DND-41 (cell line): ENCODE measurements at regions not wholly inside any gene's neighbourhood (a gene's known extent, or its start where the extent isn't known, plus 50 kb on each side); places are given as distances from the start of the nearest gene placed in this dataset.

ENCODE experiments used
- ATAC-seq: fragments of 200-7000 bp; cut with Tn5 transposase; 3 replicates; pipeline ENCODE4 v1.9.1; 2021; ENCODE audit warnings: low read depth; ENCODE audit not compliant: insufficient read depth
- DNase-seq: peaks from one replicate; pipeline ENCODE4 v3.0.0-alpha.2; 2020
- H2AFZ ChIP-seq: 2 replicates; pipeline ENCODE4 v1.6.0; 2012; ENCODE audit warnings: low read depth, low read length
- H3K27ac ChIP-seq: 2 replicates; pipeline ENCODE4 v1.5.1; 2012; ENCODE audit warnings: low read length, inconsistent platforms
- H3K27me3 ChIP-seq: fragments of 200-600 bp; sonication (generic); 2 replicates; pipeline ENCODE4 v1.6.0; 2012; ENCODE audit warnings: low read length, mild to moderate bottlenecking, inconsistent platforms; ENCODE audit not compliant: insufficient read depth, poor library complexity
- H3K36me3 ChIP-seq: 2 replicates; pipeline ENCODE4 v1.5.1; 2012; ENCODE audit warnings: low read length, inconsistent platforms; ENCODE audit not compliant: insufficient read depth
- H3K4me1 ChIP-seq: 2 replicates; pipeline ENCODE4 v1.5.1; 2012; ENCODE audit warnings: mild to moderate bottlenecking, low read length; ENCODE audit not compliant: insufficient read depth
- H3K4me2 ChIP-seq: 2 replicates; pipeline ENCODE4 v1.6.0; 2012; ENCODE audit warnings: mild to moderate bottlenecking, moderate library complexity, low read length, inconsistent platforms; ENCODE audit not compliant: insufficient read depth
- H3K4me3 ChIP-seq, 2 experiments: fragments of 200-600 bp in 1 of 2; shearing (Covaris generic) in 1 of 2; 2 replicates each; pipeline ENCODE4 v1.5.1; 2012 to 2016; ENCODE audit warnings: inconsistent platforms in 2 of 2, low read length in 2 of 2, mild to moderate bottlenecking in 2 of 2, low read depth in 1 of 2, moderate library complexity in 1 of 2
- H3K79me2 ChIP-seq: 2 replicates; pipeline ENCODE4 v1.6.0; 2012; ENCODE audit warnings: low read length, inconsistent platforms; ENCODE audit not compliant: insufficient read depth
- H3K9ac ChIP-seq: 2 replicates; pipeline ENCODE4 v1.6.0; 2012; ENCODE audit warnings: low read depth, mild to moderate bottlenecking, inconsistent platforms, low read length, moderate library complexity
- H3K9me3 ChIP-seq: 2 replicates; pipeline ENCODE4 v1.5.1; 2012; ENCODE audit warnings: low read length, moderate library complexity, mild to moderate bottlenecking, inconsistent platforms; ENCODE audit not compliant: insufficient read depth, severe bottlenecking
- H4K20me1 ChIP-seq: 2 replicates; pipeline ENCODE4 v1.6.0; 2012; ENCODE audit warnings: low read length; ENCODE audit not compliant: insufficient read depth
- CTCF ChIP-seq: IDR thresholded peaks from 2 replicates; pipeline ENCODE4 v1.5.1; 2012; ENCODE audit warnings: borderline replicate concordance, low read length, moderate library complexity, mild to moderate bottlenecking; ENCODE audit not compliant: poor library complexity, severe bottlenecking; ENCODE audit errors: extremely low read depth
- EZH2 ChIP-seq: IDR thresholded peaks from 3 replicates; pipeline ENCODE4 v1.6.1; 2012; ENCODE audit warnings: borderline replicate concordance, low read depth, mild to moderate bottlenecking, moderate library complexity, low read length, inconsistent platforms; ENCODE audit not compliant: severe bottlenecking

- no peak for DNase-seq
- H3K9me3 ChIP-seq, result peaks cover 18% of the 10 kb centered on the region
- peaks cover 15% of the 10 kb centered on the region for H3K4me1 ChIP-seq
- H3K4me2 ChIP-seq, result no peak overlapping the region
- no peaks in the 10 kb centered on the region for H3K79me2 ChIP-seq
- ATAC-seq, result peak; percentile 64
- H3K9ac ChIP-seq, result no peak overlapping the region
- H2AFZ ChIP-seq, result no peak overlapping the region; the same call in 1 of the 2 replicates
- TF ChIP-seq CTCF (no peak), EZH2 (no peak)
- no peaks in the 10 kb centered on the region for H4K20me1 ChIP-seq
- no peaks in the 10 kb centered on the region for H3K27me3 ChIP-seq
- H3K36me3 ChIP-seq, result peaks cover 3% of the 10 kb centered on the region; the same call in 1 of the 2 replicates
- no peak overlapping the region for H3K4me3 ChIP-seq
- no peak overlapping the region; the same call in 1 of the 2 replicates for H3K27ac ChIP-seq
Measured at GRCh38 chr6:121816906-121817540, 381.6 kb downstream of the GJA1 start.

GRCh38 chr6:121823437-121823851 lies 388.0 kb downstream of the GJA1 start:
- no peaks in the 10 kb centered on the region for H4K20me1 ChIP-seq
- no peak for TF ChIP-seq CTCF
- no peak for TF ChIP-seq EZH2
- DNase-seq, result no peak
- H3K9ac ChIP-seq, result no peak overlapping the region
- no peak for ATAC-seq
- no peaks in the 10 kb centered on the region for H3K79me2 ChIP-seq
- H3K27ac ChIP-seq, result no peak overlapping the region
- H3K9me3 ChIP-seq, result peaks cover 18% of the 10 kb centered on the region
- H3K27me3 ChIP-seq, result no peaks in the 10 kb centered on the region
- no peak overlapping the region for H3K4me2 ChIP-seq
- no peak overlapping the region for H2AFZ ChIP-seq
- no peak overlapping the region for H3K4me3 ChIP-seq
- peaks cover 3% of the 10 kb centered on the region; the same call in 1 of the 2 replicates for H3K36me3 ChIP-seq
- no peaks in the 10 kb centered on the region for H3K4me1 ChIP-seq

GRCh38 chr6:121826156-121826810 lies 390.8 kb downstream of the GJA1 start:
- Histone ChIP-seq H3K36me3 (no peaks in the 10 kb centered on the region), H3K4me2 (no peak overlapping the region), H4K20me1 (no peaks in the 10 kb centered on the region), H3K27ac (no peak overlapping the region), H3K79me2 (no peaks in the 10 kb centered on the region), H3K4me3 (no peak overlapping the region), H2AFZ (no peak overlapping the region), H3K27me3 (no peaks in the 10 kb centered on the region), H3K4me1 (no peaks in the 10 kb centered on the region), H3K9ac (no peak overlapping the region), H3K9me3 (no peaks in the 10 kb centered on the region)
- no peak for TF ChIP-seq EZH2
- no peak for TF ChIP-seq CTCF
- no peak for ATAC-seq
- no peak for DNase-seq
